ENCODE measurements at regions not wholly inside any gene's neighbourhood (a gene's known extent, or its start where the extent isn't known, plus 50 kb on each side); places are given as distances from the start of the nearest gene placed in this dataset.

- H3K27ac ChIP-seq (ENCODE audit: insufficient read depth, low read length, poor library complexity, severe bottlenecking): no peak overlapping the region
- Mint-ChIP-seq H3K27me3 (peaks cover under 1% of the 10 kb centered on the region), H3K9me3 (no peaks in the 10 kb centered on the region), H3K36me3 (no peaks in the 10 kb centered on the region), H3K27ac (no peak overlapping the region), H3K4me3 (no peak overlapping the region), H3K4me1 (no peaks in the 10 kb centered on the region)
- H3K4me1 ChIP-seq (ENCODE audit: control insufficient read depth, insufficient read depth, low read length, poor library complexity, severe bottlenecking): no peaks in the 10 kb centered on the region
- no peaks in the 10 kb centered on the region for H3K27me3 ChIP-seq (ENCODE audit: control insufficient read depth, insufficient read depth, low read length)
- H3K36me3 ChIP-seq (ENCODE audit: control insufficient read depth, insufficient read depth, low read length): no peaks in the 10 kb centered on the region
- no peak overlapping the region for H3K4me3 ChIP-seq (ENCODE audit: low read depth, low read length)
- DNase-seq (no peak), ATAC-seq (ENCODE audit: low read depth in 2 of 2) (no peak)
- H3K9me3 ChIP-seq (ENCODE audit: control insufficient read depth in 2 of 2, low read length in 2 of 2): no peaks in the 10 kb centered on the region
Measured at GRCh38 chr11:129324533-129325175, 51.0 kb upstream of the BARX2 start.

DNA sequence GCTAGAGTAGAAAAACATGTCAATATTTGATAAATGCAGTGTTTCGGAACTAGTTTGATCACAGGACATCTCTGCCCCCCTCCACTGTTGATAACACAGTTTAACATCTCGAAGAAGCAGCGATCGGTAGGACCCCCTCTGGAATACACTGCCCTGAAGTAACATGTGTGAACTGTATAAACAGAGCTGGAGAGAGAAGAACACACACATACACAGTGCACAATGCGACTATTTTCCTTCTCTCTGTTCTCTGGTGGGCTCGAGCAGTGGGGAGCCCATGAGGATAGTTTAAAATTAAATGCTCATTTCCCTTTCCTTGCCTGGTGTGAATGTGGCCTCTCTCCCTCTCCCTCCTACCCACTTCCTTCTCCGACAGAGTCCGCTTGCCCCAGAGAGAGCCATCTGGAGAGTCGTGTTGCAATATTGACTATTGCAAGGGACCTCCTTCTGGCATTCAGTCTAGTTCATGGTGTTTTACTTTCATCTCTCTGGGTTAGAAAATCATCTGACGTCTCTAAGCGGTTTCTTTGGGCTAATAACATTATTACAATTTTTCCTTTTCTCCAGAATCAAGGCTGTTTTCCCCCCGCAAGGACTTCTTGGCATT is 51.6 kb upstream of the BARX2 start:
- no peak for ATAC-seq (ENCODE audit: low read depth in 2 of 2)

GRCh38 chr11:129322941-129323340 is 52.7 kb upstream of the BARX2 start:
- ATAC-seq (ENCODE audit: low read depth in 2 of 2) (no peak), DNase-seq (no peak)
- H3K9me3 Mint-ChIP-seq: no peaks in the 10 kb centered on the region
- no peak overlapping the region for H3K4me3 ChIP-seq (ENCODE audit: low read depth, low read length)
- H3K36me3 Mint-ChIP-seq: no peaks in the 10 kb centered on the region
- H3K27me3 ChIP-seq (ENCODE audit: control insufficient read depth, insufficient read depth, low read length): no peaks in the 10 kb centered on the region
- H3K9me3 ChIP-seq (ENCODE audit: control insufficient read depth in 2 of 2, low read length in 2 of 2): no peaks in the 10 kb centered on the region
- H3K4me3 Mint-ChIP-seq: no peak overlapping the region
- H3K27me3 Mint-ChIP-seq: peaks cover 9% of the 10 kb centered on the region
- H3K27ac ChIP-seq (ENCODE audit: insufficient read depth, low read length, poor library complexity, severe bottlenecking): no peak overlapping the region
- no peaks in the 10 kb centered on the region for H3K36me3 ChIP-seq (ENCODE audit: control insufficient read depth, insufficient read depth, low read length)
- no peaks in the 10 kb centered on the region for H3K4me1 ChIP-seq (ENCODE audit: control insufficient read depth, insufficient read depth, low read length, poor library complexity, severe bottlenecking)
- H3K4me1 Mint-ChIP-seq: no peaks in the 10 kb centered on the region
- no peak overlapping the region for H3K27ac Mint-ChIP-seq

More for the DNA sequence above, 51.6 kb upstream of the BARX2 start:
- no peak overlapping the region for H3K4me3 ChIP-seq (ENCODE audit: low read depth, low read length)
- no peak overlapping the region for H3K27ac ChIP-seq (ENCODE audit: insufficient read depth, low read length, poor library complexity, severe bottlenecking)
- H3K9me3 ChIP-seq (ENCODE audit: control insufficient read depth in 2 of 2, low read length in 2 of 2): no peaks in the 10 kb centered on the region
- no peaks in the 10 kb centered on the region for H3K4me1 ChIP-seq (ENCODE audit: control insufficient read depth, insufficient read depth, low read length, poor library complexity, severe bottlenecking)
- Mint-ChIP-seq H3K27me3 (peaks cover 7% of the 10 kb centered on the region), H3K9me3 (no peaks in the 10 kb centered on the region), H3K36me3 (no peaks in the 10 kb centered on the region), H3K27ac (no peak overlapping the region), H3K4me3 (no peak overlapping the region), H3K4me1 (no peaks in the 10 kb centered on the region)
- no peaks in the 10 kb centered on the region for H3K36me3 ChIP-seq (ENCODE audit: control insufficient read depth, insufficient read depth, low read length)
- H3K27me3 ChIP-seq (ENCODE audit: control insufficient read depth, insufficient read depth, low read length): no peaks in the 10 kb centered on the region
- no peak for DNase-seq

DNA sequence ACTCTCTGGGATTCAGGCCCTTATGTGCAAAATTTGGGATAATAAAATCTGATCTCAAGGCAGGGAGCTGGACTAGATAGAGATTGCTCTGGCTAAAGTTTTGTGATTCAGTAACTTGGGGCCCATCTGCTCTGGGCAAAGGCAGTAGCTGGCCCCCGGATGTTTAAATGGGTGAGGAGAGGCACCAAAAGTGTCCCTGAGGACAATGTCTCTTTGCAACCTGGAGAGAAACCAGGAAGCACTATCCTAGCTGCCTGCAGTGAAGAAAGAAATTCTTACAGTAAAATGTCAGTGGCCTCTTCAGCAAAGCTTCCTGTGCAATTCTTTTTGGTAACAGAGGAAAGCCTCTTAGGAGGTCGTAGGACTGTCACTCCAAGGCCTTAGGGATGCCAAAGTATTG is 54.6 kb upstream of the BARX2 start:
- no peak overlapping the region for H3K27ac ChIP-seq (ENCODE audit: insufficient read depth, low read length, poor library complexity, severe bottlenecking)
- no peaks in the 10 kb centered on the region for H3K36me3 ChIP-seq (ENCODE audit: control insufficient read depth, insufficient read depth, low read length)
- Mint-ChIP-seq H3K4me3 (no peak overlapping the region), H3K27ac (no peak overlapping the region), H3K9me3 (no peaks in the 10 kb centered on the region), H3K4me1 (no peaks in the 10 kb centered on the region), H3K36me3 (no peaks in the 10 kb centered on the region), H3K27me3 (peaks cover 9% of the 10 kb centered on the region)
- no peaks in the 10 kb centered on the region for H3K9me3 ChIP-seq (ENCODE audit: control insufficient read depth in 2 of 2, low read length in 2 of 2)
- no peaks in the 10 kb centered on the region for H3K27me3 ChIP-seq (ENCODE audit: control insufficient read depth, insufficient read depth, low read length)
- no peaks in the 10 kb centered on the region for H3K4me1 ChIP-seq (ENCODE audit: control insufficient read depth, insufficient read depth, low read length, poor library complexity, severe bottlenecking)
- H3K4me3 ChIP-seq (ENCODE audit: low read depth, low read length): no peak overlapping the region
- DNase-seq (no peak), ATAC-seq (ENCODE audit: low read depth in 2 of 2) (no peak)

- ATAC-seq (ENCODE audit: low read depth in 2 of 2): no peak
- Mint-ChIP-seq H3K4me1 (no peaks in the 10 kb centered on the region), H3K27me3 (peaks cover 9% of the 10 kb centered on the region), H3K4me3 (no peak overlapping the region), H3K27ac (no peak overlapping the region), H3K36me3 (no peaks in the 10 kb centered on the region), H3K9me3 (no peaks in the 10 kb centered on the region)
- H3K4me3 ChIP-seq (ENCODE audit: low read depth, low read length): no peak overlapping the region
- DNase-seq: no peak
- no peaks in the 10 kb centered on the region for H3K36me3 ChIP-seq (ENCODE audit: control insufficient read depth, insufficient read depth, low read length)
- H3K9me3 ChIP-seq (ENCODE audit: control insufficient read depth in 2 of 2, low read length in 2 of 2): no peaks in the 10 kb centered on the region
- H3K27ac ChIP-seq (ENCODE audit: insufficient read depth, low read length, poor library complexity, severe bottlenecking): no peak overlapping the region
- H3K4me1 ChIP-seq (ENCODE audit: control insufficient read depth, insufficient read depth, low read length, poor library complexity, severe bottlenecking): no peaks in the 10 kb centered on the region
- H3K27me3 ChIP-seq (ENCODE audit: control insufficient read depth, insufficient read depth, low read length): no peaks in the 10 kb centered on the region
Measured at GRCh38 chr11:129320494-129320893, 55.2 kb upstream of the BARX2 start.

- no peak overlapping the region for H3K4me3 ChIP-seq (ENCODE audit: low read depth, low read length)
- no peak for DNase-seq
- no peaks in the 10 kb centered on the region for H3K4me1 ChIP-seq (ENCODE audit: control insufficient read depth, insufficient read depth, low read length, poor library complexity, severe bottlenecking)
- no peak overlapping the region for H3K27ac ChIP-seq (ENCODE audit: insufficient read depth, low read length, poor library complexity, severe bottlenecking)
- no peaks in the 10 kb centered on the region for H3K36me3 ChIP-seq (ENCODE audit: control insufficient read depth, insufficient read depth, low read length)
- no peak for ATAC-seq (ENCODE audit: low read depth in 2 of 2)
- peaks cover 9% of the 10 kb centered on the region for H3K27me3 Mint-ChIP-seq
- H3K4me1 Mint-ChIP-seq: no peaks in the 10 kb centered on the region
- no peaks in the 10 kb centered on the region for H3K36me3 Mint-ChIP-seq
- no peaks in the 10 kb centered on the region for H3K9me3 ChIP-seq (ENCODE audit: control insufficient read depth in 2 of 2, low read length in 2 of 2)
- no peaks in the 10 kb centered on the region for H3K9me3 Mint-ChIP-seq
- H3K4me3 Mint-ChIP-seq: no peak overlapping the region
- no peak overlapping the region for H3K27ac Mint-ChIP-seq
- no peaks in the 10 kb centered on the region for H3K27me3 ChIP-seq (ENCODE audit: control insufficient read depth, insufficient read depth, low read length)
Measured at GRCh38 chr11:129319751-129320150, 55.9 kb upstream of the BARX2 start.

GRCh38 chr11:129319201-129319600 is 56.4 kb upstream of the BARX2 start:
- Mint-ChIP-seq H3K4me1 (no peaks in the 10 kb centered on the region), H3K9me3 (no peaks in the 10 kb centered on the region), H3K4me3 (no peak overlapping the region), H3K27me3 (peaks cover 9% of the 10 kb centered on the region), H3K36me3 (no peaks in the 10 kb centered on the region), H3K27ac (no peak overlapping the region)
- no peak overlapping the region for H3K4me3 ChIP-seq (ENCODE audit: low read depth, low read length)
- H3K9me3 ChIP-seq (ENCODE audit: control insufficient read depth in 2 of 2, low read length in 2 of 2): no peaks in the 10 kb centered on the region
- H3K27me3 ChIP-seq (ENCODE audit: control insufficient read depth, insufficient read depth, low read length): no peaks in the 10 kb centered on the region
- H3K4me1 ChIP-seq (ENCODE audit: control insufficient read depth, insufficient read depth, low read length, poor library complexity, severe bottlenecking): no peaks in the 10 kb centered on the region
- no peak overlapping the region for H3K27ac ChIP-seq (ENCODE audit: insufficient read depth, low read length, poor library complexity, severe bottlenecking)
- DNase-seq: no peak
- H3K36me3 ChIP-seq (ENCODE audit: control insufficient read depth, insufficient read depth, low read length): no peaks in the 10 kb centered on the region
- ATAC-seq (ENCODE audit: low read depth in 2 of 2): no peak

GRCh38 chr11:129317571-129317970 is 58.1 kb upstream of the BARX2 start:
- DNase-seq: no peak

More at GRCh38 chr11:129317571-129317970, 58.1 kb upstream of the BARX2 start:
- H3K4me1 Mint-ChIP-seq: no peaks in the 10 kb centered on the region
- Histone ChIP-seq H3K27me3 (ENCODE audit: control insufficient read depth, insufficient read depth, low read length) (no peaks in the 10 kb centered on the region), H3K4me3 (ENCODE audit: low read depth, low read length) (no peak overlapping the region), H3K36me3 (ENCODE audit: control insufficient read depth, insufficient read depth, low read length) (no peaks in the 10 kb centered on the region), H3K27ac (ENCODE audit: insufficient read depth, low read length, poor library complexity, severe bottlenecking) (no peak overlapping the region), H3K4me1 (ENCODE audit: control insufficient read depth, insufficient read depth, low read length, poor library complexity, severe bottlenecking) (no peaks in the 10 kb centered on the region), H3K9me3 (ENCODE audit: control insufficient read depth in 2 of 2, low read length in 2 of 2) (no peaks in the 10 kb centered on the region)
- H3K27ac Mint-ChIP-seq: no peak overlapping the region
- peaks cover 9% of the 10 kb centered on the region for H3K27me3 Mint-ChIP-seq
- H3K9me3 Mint-ChIP-seq: no peaks in the 10 kb centered on the region
- no peak for ATAC-seq (ENCODE audit: low read depth in 2 of 2)
- H3K36me3 Mint-ChIP-seq: no peaks in the 10 kb centered on the region
- H3K4me3 Mint-ChIP-seq: no peak overlapping the region
